ENCODE measurements at regions not wholly inside any gene's neighbourhood (a gene's known extent, or its start where the extent isn't known, plus 50 kb on each side); places are given as distances from the start of the nearest gene placed in this dataset.

DNA sequence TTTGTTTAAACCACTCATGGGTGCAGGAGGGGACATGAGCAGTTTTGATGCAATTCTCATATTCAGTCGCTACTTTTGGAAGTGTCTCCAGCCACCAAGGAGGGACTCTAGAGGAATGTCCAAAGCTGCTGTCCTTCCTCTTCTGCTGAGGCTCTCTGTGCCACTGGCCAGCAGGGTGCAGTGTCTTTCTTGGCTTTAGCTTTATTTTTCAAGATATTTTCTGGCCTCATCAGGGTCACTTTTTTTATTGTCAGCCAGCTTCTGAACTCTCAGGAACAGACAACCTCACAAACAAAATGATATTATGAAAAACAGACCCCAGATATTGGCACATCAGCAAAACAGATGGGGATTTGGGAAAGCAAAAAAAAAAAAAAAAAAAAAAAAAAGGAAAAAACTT, 289.3 kb upstream of the ZSWIM2 start:
- no peak for DNase-seq (ENCODE audit: low read depth, low spot score)

DNA sequence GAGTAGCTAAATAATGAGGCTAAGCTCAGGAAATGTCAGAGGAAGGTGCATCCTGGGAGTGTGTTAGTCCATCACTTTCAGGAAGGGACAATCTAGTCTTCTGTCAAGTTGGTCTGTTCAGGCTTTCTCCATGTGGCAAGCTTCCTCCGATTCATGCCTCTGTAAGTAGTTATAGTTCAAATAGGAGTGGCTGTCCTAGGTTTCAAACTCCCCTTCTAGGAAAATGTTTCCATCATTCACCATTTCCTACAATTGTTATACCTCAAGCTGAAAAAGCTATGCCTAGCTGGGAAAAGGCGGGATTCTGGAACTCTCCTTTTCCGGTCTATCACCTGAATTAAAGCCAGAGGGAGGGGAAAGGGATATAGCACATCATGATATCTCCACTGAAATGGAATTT, 287.7 kb upstream of the ZSWIM2 start:
- DNase-seq (ENCODE audit: low read depth, low spot score), result no peak

DNA sequence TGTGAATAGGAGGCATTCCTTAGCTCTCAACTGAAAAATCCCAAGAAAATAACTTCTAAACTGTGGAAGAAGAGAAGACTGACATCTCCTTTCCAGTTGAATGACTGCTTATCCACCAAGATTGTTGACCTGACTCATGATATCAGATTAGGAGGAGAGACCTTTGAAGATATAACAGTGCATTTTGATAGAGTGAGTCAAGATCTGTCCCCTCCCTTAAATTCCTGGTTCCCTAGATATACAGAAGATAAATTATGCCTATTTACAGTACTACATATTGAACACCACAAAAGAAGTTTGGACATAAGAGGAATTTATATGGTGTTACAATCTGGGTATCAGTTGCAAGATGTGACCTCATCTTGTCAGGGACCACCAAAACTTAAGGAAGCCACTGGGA, 285.3 kb upstream of the ZSWIM2 start:
- DNase-seq (ENCODE audit: low read depth, low spot score), result no peak

DNA sequence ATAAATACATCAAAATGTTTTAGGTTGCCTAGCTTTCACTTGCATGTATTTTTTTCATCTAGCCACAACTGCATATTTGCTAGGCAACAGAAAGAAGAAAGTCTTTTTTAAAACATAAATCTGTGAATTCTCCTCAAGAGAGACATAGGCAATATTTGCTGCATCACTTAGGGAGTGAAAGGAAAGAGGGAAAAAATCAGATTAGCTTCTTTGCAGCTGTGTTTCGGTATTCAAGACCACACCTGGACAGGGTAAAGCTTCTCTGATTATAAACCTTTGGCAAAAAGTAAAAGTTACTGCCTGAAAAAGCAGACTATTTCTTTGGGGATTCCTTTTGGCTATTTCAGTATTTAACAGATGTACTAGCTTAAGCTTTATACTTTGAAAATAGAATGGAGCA, 280.9 kb upstream of the ZSWIM2 start:
- DNase-seq (ENCODE audit: low read depth, low spot score), result no peak

DNA sequence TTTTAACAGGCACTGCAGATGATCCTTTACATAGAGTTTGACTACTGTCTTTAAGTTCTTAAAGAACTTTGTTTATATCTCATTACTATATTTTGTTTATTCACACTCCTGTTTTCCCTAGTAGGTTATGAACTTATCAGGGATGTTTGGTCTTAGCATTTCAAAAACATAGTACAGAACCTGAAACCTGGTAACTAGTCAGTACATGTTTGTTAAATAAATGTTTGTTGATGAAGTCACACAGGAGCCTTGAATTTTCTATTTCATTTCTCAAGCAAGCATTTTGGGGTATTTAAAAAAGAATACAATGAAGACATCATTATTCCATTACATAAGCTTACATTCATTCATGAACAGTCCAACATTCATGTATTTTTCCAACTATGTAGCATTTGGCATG, 280.3 kb upstream of the ZSWIM2 start:
- DNase-seq (ENCODE audit: low read depth, low spot score), result no peak

DNA sequence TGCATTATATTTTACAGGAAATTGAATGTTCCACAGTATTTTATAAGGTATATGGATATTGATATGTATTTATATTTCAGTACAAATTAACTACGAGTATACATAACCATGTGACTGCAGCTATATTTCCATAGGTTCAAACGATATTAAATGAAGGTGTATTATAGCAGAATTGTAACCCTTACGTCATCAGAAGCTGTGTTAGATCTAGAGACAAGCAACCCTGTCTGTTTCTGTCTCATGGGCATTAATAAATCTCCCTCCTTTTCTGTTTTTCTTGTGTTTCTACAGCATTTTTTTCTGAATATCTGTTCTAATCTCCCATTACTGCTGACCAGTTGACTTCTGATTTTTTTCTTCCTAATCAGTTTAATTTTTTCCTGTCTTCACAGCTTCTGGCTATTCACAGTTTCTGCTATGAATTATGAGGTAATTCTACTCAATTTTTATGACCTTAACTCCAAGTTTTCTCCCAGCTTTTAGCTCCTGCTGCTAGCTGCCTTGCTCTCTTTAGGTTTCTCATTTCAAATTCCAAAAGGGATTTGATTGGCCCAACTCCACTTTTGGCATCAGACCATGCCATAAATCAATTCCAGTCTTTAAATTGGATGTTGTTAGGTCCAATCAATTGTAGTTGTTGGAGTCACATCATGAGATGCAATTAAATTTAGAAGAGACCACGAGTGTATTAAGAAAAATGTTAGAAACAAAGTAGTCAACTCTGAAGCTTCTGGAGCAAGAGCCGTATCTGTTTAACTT, 277.5 kb upstream of the ZSWIM2 start:
- no peak for DNase-seq (ENCODE audit: low read depth, low spot score)

DNA sequence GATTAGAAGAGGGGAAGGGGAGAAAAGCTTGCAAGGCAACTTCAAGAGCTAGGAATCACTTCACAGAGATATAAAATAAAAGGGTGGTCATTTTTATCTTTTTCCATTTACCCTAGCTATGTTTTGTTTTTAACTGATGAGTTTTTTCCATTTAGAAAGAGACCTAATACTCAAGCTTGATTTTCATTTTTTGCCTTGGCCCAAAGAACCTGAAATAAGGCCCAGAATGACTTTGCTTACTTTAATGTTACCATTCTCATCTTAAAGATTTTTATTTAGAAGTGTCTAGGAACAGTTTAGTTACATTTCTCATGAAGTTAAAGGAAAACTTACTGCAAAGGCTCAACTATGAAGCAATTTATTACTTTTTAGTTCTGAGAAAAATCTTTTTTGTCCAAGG, 276.3 kb upstream of the ZSWIM2 start:
- DNase-seq (ENCODE audit: low read depth, low spot score), result no peak

DNA sequence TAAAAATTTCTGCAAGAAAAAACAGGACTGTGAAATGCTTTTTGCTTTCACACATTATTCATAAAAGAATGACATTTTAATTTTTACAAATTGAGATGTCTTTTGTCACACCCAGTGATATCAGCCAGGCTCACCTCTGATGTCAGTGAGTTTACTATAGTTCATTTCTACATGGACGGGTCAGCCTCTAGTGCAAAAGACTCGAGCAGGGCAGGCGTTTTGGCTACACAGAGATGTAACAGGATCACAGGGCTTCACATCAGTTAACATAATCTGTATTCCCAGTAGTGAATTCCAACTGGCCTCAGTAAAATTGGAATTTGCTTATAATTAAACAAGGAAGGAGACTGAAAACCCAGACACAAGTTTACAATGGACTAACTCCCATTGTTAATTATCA, 275.6 kb upstream of the ZSWIM2 start:
- no peak for DNase-seq (ENCODE audit: low read depth, low spot score)

DNA sequence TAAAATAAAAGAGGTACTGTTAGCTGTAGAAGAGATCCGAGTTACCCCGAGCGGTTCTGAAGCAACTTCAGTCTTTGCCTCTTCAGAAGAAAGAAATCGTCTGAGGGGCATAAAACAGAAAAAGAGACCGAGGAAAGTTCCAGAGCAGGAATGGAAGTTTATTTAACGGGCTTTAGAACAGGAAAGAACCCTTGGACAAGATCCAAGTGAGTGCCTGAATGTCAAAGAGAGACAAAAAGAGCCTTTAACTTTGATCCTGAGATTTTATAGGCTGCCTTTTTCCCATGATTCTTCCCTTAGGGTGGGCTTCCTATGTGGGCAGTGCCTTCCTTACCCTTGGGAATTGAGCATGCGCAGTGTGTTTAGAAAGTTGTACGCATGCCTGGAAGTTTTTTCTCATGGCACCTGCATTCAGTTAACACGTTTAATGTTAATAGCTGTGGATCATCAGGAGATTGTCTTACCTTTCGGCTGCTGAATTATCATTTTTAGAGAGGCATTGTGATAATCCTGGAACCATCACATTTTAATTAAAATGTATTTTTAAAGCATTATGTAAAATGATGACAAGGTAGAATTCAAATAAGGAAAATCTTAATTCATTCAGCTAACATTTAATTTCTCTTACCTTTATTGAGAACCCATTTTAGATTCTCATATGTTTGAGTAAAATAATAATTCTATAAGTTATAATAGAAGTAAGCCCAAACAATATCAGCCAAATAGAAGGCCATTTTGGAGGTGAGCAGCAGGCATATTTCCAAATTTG, 269.5 kb upstream of the ZSWIM2 start:
- no peak for DNase-seq (ENCODE audit: low read depth, low spot score)

DNA sequence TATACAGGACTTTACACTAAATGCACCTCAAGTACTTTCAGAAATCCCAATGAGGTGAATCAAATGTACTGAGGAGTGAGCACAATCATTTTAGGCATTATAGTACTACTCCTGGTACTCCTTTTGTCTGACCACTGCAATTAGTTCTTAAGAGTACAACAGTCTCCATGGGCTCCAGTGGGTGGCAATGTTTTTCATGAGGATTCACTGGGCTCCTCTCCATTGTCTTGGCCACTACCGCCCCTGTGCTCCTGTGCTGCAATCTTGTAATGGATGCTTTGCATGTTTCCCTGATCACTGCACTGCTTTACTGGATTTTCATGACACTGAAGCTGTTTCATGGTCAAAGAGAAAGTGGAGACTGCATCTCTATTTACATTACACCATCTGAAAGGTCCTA, 268.5 kb upstream of the ZSWIM2 start:
- DNase-seq (ENCODE audit: low read depth, low spot score), result no peak

DNA sequence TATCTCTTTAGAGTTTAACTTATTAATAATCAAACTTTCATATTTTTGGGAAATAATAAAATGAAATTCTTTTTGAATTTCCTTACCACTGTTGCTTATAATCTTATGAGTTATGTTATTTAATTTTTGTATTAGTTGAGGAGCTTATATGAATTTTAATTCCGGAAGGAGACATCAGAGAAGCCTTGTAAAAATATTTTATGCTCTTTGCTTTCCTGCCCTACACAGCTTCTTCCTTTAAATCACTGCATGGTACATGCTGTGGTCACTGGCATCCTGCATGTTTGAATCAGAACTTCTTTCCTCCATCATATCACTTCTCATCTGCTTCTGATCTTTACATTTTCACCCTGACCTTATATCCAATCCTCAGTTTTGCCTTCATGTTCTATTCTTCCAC, 266.7 kb upstream of the ZSWIM2 start:
- no peak for DNase-seq (ENCODE audit: low read depth, low spot score)

DNA sequence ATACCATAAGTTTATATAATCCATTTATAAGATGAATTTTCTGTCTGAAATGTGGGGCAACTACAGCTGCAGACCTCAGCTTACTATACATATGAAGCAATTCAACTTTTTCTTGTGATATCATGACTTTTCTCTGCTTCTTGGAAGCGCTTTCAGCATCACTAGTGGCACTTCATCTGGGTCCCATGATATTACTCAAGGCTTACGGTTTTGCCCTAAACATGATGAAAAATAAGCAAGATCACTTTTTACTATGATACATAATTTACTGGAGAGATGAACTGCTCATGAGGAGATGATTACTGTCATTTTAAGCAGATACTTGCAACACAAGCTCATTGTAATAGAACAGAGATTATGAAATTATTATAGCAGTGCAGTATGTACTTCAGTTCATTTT, 258.0 kb upstream of the ZSWIM2 start:
- DNase-seq (ENCODE audit: low read depth, low spot score), result no peak

DNA sequence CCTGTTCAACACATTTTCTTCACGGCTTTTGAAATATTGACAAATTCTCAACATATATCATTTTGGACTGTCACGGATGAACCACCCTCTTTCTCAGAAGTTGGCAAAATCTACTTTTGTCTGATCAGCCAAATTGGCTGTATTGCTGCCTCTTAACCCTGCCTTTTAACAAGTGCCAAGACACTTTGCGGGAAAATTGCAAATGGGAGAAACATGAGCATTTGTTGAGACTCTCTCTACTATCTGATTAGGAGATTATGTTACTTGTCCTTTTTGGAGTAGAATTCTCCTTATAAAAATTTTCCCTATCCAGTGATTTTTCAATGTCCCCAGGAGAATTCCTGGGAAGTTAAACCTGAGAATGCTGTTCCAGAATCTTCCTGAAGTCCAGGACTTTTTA, 256.2 kb upstream of the ZSWIM2 start:
- DNase-seq (ENCODE audit: low read depth, low spot score), result no peak

DNA sequence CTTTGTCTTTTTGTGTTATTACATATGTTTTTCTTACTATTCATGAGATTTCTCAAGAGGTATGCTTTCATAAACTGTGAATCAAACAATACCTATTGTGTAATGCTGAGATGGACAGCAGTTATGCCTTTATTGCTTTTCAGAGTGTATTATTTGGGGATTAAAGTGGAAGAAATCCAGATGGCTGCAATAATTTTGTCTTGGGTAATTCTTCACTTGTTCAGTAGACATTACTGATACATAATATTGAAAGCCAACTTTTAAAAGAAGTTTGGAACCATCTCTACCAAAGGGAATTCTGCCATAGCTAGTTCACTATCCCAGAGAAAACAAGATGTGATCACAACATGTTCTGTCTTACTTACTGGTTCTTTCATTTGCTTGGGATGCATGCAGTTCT, 253.4 kb upstream of the ZSWIM2 start:
- DNase-seq (ENCODE audit: low read depth, low spot score), result no peak

DNA sequence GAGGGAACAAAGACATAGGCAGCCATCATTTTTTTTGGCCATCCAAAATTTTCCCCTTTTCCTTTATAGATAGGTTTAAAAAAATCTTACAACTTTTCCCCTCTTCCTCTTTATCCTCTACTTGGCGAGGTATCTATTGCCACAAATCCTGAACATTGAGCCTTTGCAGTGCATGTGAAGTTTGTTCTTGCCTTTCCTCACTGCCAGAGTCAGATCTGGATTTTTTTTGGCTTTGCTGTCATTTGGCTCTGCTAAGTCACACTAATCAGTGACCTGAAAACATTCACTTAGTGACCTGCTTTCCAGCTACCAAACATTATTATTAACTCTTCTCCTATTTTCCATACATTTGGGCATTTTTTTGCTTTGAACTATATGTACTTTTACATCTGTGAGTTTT, 249.2 kb upstream of the ZSWIM2 start:
- DNase-seq (ENCODE audit: low read depth, low spot score), result no peak

DNA sequence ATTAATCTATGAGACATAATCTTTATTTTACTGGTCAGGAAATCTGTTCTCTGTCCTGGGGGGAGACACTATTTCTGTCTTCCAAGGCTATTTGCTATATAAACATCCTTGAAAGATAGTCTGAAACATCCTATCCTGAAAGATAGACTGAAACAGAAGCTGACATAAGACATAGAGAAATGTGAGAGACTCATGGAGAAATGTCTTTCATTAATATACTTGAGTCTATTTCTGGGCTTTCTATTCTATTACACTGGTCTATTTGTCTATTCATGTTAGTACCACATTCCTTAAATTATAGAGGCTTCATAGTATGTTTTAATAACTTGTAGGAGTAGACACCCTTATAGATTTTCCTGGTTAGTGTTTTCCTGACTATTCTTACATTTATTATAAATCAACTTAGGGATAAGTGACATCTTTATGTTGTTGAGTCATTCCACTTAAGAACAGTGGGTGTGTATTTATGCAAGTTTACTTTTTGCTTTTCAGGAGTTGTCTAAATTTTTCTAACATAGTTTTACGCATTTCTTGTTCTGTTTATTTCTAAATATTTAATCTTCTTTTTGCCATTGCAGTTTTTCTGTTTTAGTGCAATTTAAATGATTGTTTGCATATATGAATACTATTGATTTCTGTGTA, 244.9 kb upstream of the ZSWIM2 start:
- DNase-seq (ENCODE audit: low read depth, low spot score), result no peak

DNA sequence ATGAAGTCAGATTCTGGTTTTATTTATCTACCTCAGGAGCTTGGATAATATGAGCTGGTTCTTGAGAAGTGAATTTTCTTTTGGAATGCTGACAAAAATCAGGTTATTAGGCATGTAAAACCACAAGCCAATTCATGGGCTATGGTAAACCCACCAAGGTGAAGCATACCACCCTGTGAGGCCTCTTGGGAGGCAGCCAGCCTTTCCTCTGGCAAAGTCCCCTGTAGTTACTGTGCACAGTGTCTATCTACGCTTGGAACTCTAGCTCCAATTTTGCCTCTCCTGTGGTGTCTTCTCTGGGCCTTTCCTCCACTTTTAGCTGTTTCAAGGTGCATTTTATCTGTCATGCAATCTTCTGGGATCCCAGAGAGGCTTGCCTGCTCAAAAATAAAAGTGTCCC, 242.7 kb upstream of the ZSWIM2 start:
- DNase-seq (ENCODE audit: low read depth, low spot score), result no peak

DNA sequence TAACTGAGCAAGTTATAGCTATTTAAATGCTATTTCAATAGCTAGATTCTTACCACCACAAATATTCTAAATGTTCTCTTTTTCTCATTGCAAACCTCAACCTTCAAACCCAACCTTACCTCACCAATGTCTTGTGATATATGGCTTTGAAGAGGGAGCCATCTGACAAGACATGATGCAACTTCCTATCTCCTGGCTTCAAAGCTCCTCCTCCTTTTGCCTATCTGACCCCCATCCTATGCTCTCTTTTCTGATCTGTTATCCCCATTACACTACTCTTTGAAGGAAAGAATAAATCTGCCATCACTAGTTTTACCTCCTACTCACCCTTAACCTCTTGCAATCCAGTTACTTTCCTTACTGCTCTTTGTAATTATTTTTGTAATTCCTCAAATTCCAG, 235.6 kb upstream of the ZSWIM2 start:
- no peak for DNase-seq (ENCODE audit: low read depth, low spot score)

DNA sequence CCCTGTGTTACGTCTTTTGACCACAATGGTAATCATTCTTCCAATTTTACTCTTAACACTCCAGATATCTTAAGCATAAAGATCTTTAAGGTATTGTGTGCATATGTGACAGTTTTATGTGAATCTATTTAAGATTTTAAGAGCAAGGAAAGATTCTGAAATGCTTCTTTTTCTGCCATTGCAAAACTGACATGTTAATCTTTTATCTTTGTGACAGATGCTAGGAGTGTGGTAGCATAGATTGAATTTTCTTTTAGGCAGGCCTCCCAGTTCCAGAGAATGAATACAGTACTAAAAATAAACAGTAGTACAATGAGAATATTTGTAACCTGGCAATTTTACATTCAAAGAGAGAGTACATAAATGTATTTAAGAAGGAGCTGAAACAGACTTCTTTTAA, 232.5 kb upstream of the ZSWIM2 start:
- no peak for DNase-seq (ENCODE audit: low read depth, low spot score)

DNA sequence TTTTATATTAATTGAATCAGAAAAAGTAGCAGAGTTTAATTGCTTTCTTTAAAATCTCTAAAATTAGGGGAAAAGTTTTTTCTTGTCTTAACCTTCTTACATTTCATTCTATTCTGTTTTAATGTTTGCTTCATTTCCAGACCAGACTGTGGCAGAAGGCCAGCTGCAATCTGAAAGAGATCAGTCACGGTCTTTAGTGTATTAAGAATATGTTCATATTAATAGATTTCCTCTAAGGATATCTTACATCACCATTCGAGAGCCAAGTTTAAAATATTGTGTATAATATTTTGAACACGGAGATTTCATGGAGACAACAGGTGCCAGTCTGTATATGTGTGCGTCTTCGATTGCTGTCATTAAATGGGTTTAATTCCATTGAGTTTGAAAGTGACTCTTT, 230.9 kb upstream of the ZSWIM2 start:
- no peak for DNase-seq (ENCODE audit: low read depth, low spot score)

DNA sequence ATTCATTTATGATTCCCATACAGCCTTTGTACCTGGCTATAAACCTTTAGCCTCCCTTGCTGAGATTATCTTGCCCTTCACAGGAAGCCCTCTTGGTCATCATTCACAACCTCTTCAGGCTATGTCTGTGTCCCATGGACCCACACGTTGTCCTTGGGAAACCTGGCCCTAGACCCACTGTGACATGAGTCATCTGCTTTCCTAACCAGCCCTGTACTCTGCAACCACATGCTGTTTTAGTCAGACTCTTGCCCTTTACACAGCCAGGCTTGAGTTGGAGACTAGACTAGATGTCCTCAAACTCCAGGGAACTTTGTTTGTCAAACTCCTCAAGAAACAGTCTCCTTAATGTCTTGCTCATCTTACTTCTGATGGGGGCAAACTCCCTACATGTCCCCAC, 229.3 kb upstream of the ZSWIM2 start:
- DNase-seq (ENCODE audit: low read depth, low spot score), result no peak

DNA sequence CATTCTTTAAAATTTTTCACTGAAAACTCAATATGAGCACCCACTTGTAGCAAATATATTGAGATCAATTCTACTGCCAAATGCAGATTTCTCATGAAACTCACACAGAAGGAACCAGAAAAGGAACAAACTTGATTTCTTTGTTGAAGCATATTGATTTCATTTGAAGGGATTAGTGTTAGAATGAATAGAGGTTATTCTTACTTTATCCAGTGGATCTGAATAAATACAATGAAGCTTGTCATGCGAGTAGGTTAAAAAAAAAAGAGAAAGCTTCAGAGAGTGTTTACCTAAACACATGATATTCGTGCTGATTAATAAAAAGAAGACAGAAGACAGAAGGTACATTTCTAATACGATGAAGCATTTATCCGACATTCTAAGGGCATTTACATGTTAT, 226.7 kb upstream of the ZSWIM2 start:
- no peak for DNase-seq (ENCODE audit: low read depth, low spot score)

DNA sequence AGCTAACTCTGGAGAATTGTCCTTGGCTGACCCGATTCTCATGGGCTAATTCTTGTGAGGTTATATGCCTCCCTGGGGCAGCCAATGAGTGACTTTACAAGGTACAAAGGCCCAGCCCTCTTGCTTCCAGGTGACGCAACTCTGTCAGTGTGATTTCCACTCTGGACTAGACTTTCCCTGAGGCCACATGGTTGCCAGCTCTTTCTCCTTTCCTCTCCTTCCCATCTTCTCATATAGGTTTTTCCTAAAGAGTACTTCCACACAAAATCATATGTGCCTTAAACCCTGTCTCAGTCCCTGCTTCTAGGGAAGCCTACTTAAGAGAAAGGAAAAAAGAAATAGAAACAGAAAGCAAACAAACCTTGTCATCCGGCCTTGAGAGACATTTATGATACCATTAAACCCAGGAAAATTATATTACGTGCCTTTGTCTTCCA, 226.2 kb upstream of the ZSWIM2 start:
- DNase-seq (ENCODE audit: low read depth, low spot score), result no peak

Data from brain pericyte (primary cell).